Mammary epithelial cell (primary cell): ENCODE measurements at regions not wholly inside any gene's neighbourhood (a gene's known extent, or its start where the extent isn't known, plus 50 kb on each side); places are given as distances from the start of the nearest gene placed in this dataset.

Experiments used
- EZH2 ChIP-seq: IDR thresholded peaks from 2 replicates; pipeline ENCODE4 v1.6.1; 2012; ENCODE audit warnings: low read length, inconsistent platforms, borderline replicate concordance
- TF ChIP-seq, protein P1 (sequence below), 2 donors: IDR thresholded peaks in 1 of 2; conservative IDR thresholded peaks in 1 of 2; 2 replicates each; pipeline ENCODE4 v1.5.1; 2011 to 2012; ENCODE audit warnings: inconsistent platforms in 2 of 2, low read length in 2 of 2, mild to moderate bottlenecking in 2 of 2, control low read depth in 1 of 2, low read depth in 1 of 2; ENCODE audit not compliant: insufficient read depth in 1 of 2; ENCODE audit errors: extremely low read depth in 1 of 2

DNA sequence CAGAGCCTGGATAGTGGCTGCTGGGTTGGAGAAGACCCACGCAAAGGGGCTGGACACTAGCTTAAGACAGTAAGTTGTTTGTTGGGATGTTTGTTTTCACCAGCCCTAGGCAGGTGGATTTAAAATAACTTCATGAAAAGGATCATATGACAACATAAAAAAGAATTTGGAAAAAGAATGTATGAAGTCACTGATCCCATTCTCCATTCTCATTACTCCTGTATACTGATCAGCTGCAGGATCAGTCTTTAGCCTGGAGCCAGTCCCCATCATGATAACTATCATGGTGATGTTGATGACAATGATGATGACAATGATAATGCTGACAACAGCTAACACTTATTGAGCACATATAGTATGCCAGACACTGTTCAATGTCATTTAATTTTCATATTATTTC is 92.1 kb upstream of the IFNE start:
- TF ChIP-seq, protein P1, sequence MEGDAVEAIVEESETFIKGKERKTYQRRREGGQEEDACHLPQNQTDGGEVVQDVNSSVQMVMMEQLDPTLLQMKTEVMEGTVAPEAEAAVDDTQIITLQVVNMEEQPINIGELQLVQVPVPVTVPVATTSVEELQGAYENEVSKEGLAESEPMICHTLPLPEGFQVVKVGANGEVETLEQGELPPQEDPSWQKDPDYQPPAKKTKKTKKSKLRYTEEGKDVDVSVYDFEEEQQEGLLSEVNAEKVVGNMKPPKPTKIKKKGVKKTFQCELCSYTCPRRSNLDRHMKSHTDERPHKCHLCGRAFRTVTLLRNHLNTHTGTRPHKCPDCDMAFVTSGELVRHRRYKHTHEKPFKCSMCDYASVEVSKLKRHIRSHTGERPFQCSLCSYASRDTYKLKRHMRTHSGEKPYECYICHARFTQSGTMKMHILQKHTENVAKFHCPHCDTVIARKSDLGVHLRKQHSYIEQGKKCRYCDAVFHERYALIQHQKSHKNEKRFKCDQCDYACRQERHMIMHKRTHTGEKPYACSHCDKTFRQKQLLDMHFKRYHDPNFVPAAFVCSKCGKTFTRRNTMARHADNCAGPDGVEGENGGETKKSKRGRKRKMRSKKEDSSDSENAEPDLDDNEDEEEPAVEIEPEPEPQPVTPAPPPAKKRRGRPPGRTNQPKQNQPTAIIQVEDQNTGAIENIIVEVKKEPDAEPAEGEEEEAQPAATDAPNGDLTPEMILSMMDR (conservative IDR thresholded peaks at IDR 0.05 in 1 of 2, IDR thresholded peaks at IDR 0.05 in 1 of 2; ENCODE audit: extremely low read depth in 1 of 2, insufficient read depth in 1 of 2, low read depth in 1 of 2, low read length in 2 of 2) = no peak
- no peak for TF ChIP-seq EZH2
